ENCODE measurements at regions not wholly inside any gene's neighbourhood (a gene's known extent, or its start where the extent isn't known, plus 50 kb on each side); places are given as distances from the start of the nearest gene placed in this dataset.
"Not testable (repeated sequence)": the region's sequence is repeated elsewhere in the genome, so short reads cannot be mapped to it uniquely, and the experiment has no call there.

DNA sequence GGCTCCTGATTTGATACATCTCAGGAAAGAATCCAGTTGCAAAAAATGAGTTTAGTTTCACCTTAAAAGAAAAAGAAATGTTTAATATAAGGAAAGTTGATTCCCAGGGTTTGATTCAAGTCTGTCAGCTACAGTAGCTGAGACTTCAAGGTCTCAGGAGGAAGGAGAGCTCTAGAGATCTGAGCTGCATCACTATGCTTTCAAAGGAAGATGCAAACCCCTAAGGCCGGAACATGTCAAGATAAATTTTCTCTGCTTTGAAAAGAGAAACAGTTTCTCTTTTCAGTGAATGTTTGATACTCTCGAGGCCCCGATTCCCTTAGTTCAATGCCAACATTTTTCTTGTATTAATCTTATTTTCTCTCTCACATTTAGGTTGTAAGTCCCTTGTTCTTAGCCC, 128.6 kb downstream of the RGPD3 start:
- no peak for DNase-seq (ENCODE audit: low spot score)

DNA sequence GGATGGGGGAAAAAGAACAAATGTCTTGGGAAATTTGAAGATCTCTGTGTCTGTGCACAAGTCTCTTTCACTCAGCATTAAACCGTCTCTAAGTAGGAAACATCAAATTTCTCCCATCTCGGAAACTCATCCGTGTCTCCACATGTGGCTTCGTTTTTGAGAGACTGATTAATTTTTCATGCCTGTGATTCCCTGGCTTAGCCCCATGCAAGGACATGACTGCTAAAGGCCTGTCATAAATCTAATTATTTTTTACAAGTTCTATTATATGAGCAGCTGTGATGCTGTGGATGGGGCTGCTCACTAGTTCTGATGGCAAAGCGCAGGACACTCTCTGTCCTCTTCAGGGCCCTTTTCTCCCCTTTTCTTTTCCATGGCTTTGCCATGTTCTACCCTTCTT, 129.1 kb downstream of the RGPD3 start:
- no peak for DNase-seq (ENCODE audit: low spot score)

DNA sequence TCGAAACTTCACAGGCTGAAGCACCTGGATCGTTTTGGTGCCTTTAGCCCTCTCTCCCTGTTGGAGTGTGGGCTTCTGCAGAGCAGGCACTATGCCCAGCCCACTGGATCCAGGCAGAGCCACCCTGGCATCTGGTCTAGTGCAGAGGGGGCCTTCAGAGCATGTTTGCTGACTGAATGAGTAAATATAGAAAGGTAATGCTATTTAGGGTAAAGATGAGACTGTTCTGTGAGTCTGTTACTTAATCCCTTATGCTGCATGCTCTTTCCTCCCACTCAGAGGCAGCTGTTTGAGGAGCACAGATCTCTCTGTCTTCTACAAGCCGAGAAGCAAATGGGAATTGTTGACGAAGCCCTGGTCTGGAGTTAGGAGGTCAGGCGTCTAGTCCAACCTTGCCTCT, 130.2 kb downstream of the RGPD3 start:
- DNase-seq (ENCODE audit: low spot score), result no peak

DNA sequence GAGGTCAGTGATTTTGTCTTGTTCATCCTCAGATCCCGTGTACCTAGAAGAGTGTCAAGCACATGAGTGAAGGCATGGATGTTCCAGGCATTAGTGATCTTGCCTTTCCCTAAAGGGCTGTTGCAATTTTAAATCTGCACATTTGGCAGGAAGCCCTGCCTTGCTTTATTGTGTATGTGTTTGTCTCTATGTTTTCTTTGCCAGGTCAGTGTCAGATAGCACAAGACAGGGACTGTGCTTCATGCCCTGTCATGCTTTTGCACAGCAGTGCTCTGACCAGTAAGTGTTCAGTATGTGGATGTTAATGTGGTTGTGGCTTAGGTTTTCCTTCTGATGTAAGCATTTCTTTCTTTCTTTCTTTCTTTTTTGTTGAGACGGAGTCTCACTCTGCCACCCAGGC, 131.5 kb downstream of the RGPD3 start:
- DNase-seq (ENCODE audit: low spot score), result no peak

DNA sequence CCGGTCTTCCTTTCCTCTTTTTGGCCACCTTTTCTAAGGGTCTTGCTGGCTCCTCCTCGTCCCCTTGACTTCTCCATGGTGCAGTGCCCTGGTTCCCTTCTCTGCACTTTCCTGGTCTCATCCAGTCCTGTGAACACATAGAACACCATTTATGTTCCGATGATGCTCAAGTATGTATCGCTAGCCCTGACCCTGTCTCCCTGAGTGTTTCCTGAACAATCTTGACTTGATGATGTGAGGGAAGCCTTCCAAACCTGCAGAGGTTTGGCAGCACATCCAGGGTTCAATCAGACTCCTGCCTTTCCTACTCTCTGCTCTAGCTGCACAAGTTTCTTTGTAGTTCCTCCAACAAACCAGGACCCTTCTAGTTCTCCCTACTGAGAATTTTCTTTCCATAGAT, 132.1 kb downstream of the RGPD3 start:
- DNase-seq (ENCODE audit: low spot score), result no peak

DNA sequence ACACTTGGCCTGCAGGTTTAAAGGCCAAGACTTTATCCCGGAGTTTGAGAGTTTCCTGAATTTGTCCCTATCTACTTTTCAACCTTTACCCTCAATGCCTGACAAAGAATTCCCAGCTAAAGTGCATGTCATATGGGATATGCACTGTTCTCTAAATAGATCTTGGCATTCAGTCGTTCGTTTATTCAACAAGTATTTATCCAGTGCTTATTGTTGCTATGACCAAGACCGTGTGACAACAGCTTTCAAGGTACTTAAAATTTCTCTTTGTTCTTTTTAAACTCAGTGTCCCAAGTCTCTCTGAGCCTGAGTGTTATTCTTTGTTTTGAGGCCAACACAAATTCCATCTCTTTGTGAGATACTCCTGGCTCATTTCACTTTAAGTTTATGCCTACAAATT, 133.4 kb downstream of the RGPD3 start:
- no peak for DNase-seq (ENCODE audit: low spot score)

DNA sequence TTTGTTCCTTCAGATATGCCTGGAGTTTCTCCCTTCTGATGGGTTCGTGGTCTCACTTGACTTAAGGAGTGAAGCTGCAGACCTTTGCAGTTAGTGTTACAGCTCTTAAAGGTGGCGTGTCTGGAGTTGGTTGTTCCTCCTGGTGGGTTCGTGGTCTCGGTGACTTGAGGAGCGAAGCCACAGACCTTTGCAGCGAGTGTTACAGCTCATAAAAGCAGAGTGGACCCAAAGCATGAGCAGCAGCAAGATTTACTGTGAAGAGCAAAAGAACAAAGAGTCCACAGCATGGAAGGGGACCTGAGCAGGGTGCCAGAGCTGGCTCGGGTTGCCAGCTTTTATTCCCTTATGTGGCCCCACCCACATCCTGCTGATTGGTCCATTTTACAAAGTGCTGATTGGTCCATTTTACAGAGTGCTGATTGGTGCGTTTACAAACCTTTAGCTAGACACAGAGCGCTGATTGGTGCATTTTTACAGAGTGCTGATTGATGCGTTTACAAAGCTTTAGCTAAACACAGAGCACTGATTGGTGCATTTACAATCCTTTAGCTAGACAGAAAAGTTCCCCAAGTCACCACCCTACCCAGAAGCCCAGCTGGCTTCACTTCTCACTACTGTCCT, 134.8 kb downstream of the RGPD3 start:
- DNase-seq (ENCODE audit: low spot score), result not testable (repeated sequence)

DNA sequence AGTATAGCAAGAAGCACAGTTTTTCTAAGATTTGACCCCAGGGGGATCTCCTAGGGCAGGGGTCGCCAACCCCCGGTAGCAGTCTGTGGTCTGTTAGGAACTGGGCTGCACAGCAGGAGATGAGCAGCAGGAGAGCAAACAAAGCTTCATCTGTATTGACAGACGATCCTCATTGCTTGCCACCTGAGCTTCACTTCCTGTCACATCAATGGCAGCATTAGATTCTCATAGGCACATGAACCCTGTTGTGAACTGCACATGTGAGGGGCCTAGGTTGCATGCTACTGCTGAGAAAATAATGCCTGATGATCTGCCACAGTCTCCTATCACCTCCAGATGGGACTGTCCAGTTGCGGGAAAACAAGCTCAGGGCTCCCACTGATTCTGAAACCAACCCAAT, 136.2 kb downstream of the RGPD3 start:
- DNase-seq (ENCODE audit: low spot score), result no peak

DNA sequence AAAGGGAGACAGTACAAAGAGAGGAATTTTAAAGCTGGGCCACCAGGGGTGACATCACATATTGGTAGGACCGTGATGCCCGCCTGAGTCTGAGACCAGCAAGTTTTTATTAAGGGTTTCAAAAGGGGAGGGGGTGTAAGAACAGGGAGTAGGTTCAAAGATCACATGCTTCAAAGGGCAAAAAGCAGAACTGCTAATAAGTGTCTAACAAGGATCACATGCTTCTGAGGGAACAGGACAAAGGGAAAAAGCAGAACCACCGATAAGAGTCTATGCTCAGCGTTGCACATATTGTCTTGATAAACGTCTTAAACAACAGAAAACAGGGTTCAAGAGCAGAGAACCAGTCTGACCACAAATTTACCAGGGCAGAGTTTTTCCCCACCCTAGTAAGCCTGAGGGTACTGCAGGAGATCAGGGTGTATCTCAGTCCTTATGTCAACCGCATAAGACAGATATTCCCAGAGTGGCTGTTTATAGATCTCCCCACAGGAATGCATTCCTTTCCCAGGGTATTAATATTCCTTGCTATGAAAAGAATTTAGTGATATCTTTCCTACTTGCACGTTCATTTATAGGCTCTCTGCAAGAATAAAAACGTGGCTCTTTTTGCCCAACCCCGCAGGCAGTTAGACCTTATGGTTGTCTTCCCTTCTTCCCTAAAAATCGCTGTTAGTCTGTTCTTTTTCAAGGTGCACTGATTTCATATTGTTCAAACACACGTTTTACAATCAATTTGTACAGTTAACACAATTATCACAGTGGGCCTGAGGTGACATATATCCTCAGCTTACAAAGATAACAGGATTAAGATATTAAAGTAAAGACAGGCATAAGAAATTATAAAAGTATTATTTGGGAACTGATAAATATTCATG, 136.5 kb upstream of the UXS1 start:
- DNase-seq (ENCODE audit: low spot score), result not testable (repeated sequence)

DNA sequence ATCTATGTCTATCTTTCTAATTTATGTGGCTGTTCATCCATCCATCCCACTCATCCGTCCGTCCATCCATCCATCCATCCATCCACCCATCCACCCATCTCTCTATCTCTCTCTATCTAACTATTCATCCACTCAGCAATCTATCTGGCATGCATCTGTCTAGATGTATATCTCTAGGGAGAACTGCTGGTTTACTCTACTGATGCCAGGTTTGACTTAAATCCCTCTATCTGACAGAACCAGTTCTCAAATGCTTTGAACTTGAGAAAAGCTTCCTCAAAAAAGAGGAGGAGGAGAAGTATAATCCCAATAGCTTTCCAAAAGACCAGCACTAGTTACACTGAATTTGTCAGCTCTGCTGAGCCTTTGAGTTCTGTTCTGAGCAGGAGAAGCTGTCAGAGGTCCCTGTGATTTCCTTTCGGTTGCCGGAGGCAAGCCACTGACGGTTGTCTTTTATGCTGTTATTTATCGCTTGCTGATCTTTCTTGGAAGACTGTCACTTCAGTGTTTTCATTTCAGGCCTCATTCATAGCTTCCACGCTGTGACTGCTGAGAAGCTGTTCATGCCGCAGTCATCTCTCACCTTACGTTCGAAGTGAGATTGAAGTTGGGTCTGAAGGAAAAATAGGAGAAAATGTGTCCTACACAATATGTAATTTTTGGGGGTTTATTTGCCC, 129.4 kb upstream of the UXS1 start:
- DNase-seq (ENCODE audit: low spot score), result no peak

DNA sequence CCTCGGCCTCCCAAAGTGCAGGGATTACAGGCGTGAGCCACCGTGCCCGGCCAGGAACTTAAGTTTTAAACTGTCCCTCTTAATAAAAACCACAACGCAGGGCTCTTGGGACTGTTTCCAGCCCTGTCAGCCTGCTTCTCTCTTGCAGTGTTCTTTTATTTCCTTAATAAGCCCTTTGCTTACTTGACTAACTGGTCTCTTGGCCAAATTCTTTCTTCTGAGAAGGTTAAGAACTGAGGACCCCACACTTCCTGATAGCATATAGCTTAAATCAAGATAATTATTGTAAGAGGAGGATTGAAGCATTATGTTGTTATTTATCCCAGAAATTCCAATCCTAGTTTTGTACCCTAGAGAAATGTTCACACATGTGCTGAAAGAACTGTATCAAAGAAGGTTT, 128.2 kb upstream of the UXS1 start:
- peak; percentile 21 for DNase-seq (ENCODE audit: low spot score)

DNA sequence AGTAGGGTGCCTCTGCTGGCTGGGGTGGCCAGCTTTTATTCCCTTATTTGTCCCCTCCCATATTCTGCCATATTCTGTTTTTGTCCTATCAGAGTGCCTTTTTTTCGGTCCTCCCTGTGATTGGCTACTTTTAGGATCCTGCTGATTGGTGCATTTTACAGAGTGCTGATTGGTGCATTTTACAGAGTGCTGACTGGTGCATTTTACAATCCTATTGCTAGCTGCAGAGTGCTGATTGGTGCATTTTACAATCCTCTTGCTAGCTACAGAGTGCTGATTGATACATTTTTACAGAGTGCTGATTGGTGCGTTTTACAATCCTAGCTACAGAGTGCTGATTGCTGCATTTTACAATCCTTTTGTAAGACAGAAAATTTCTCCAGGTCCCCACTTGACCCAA, 126.3 kb upstream of the UXS1 start:
- not testable (repeated sequence) for DNase-seq (ENCODE audit: low spot score)

DNA sequence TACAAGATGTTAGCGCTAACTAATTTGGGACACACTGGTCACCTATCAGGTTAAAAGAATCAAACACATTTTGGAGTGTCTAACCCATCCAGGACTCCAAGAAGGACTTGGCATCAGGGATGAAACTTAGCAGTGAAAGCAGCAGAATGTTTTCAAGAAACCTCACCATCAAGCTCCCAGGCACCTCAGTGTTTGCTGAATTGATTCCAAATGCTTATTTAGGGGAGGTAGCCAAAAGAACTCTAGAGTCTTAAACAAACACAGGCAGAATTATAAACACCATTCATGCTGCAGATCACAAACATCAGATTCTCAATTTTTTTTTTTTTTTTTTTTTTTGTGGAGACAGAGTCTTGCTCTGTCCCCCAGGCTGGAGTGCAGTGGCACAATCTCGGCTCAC, 122.8 kb upstream of the UXS1 start:
- DNase-seq (ENCODE audit: low spot score), result no peak

DNA sequence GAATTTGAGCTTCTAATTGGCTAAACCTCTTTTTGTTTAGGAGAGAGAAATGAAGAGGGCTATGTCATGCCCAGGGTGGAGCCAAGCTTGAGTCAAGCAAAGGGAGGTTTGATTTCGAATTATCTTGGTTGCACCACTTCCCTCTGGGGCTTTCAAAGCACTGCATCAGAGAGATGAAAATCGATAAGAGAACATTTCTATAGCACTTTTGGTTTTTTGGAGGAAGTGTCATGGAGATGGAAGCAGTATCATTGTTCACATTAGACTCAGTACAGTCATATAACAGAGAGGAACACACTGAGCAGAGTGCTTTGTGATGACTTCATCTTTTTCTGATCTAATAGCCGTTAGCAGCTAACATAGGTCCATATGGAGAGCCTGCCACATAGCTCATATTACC, 120.3 kb upstream of the UXS1 start:
- no peak for DNase-seq (ENCODE audit: low spot score)

DNA sequence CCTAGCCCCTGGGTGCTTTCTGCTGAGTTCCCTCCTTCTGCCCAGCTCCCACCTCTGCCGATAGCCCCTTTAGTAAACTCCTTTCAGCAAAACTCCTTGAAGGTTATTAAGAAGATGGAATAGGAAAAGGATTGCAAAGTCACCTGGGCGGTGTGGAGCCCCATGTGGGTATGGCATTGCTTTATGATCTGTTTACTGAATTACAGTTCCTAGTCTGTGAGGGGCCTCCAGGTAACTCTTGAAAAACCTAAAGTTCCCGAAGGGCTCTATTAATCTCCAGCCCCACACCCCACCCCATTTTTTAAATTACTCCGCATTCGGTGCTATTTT, 116.9 kb upstream of the UXS1 start:
- no peak for DNase-seq (ENCODE audit: low spot score)

DNA sequence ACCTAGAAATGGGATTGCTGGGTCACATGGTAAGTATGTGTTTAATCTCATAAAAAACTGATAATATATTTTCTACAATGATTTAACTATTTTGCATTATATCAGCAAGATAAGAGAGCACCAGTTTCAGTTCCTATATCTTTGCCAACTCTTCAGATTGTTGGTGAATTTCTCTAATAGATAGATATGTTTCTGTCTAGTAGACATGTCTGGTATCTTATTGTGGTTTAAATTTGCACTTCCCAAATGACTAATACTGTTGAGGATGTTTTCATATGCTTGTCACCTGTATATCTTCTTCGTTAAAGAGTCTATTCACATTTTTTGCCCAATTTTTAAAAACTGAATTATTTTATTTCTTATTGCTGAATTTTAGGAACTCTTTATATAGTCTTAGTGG, 113.8 kb upstream of the UXS1 start:
- DNase-seq (ENCODE audit: low spot score), result no peak

DNA sequence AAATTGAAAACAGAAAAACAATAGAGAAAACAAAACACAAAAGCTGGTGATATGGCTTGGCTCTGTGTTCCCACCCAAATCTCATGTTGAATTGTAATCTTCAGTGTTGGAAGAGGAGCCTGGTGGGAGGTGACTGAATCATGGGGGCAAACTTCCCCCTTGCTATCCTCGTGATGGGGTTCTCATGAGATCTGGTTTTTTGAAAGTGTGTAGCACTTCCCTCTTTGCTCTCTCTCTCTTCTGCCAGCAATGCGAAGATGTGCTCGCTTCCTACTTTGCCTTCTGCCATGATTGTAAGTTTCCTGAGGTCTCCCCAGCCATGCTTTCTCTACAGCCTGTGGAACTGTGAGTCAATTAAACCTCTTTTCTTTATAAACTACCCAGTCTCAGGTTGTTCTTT, 112.3 kb upstream of the UXS1 start:
- DNase-seq (ENCODE audit: low spot score), result no peak

DNA sequence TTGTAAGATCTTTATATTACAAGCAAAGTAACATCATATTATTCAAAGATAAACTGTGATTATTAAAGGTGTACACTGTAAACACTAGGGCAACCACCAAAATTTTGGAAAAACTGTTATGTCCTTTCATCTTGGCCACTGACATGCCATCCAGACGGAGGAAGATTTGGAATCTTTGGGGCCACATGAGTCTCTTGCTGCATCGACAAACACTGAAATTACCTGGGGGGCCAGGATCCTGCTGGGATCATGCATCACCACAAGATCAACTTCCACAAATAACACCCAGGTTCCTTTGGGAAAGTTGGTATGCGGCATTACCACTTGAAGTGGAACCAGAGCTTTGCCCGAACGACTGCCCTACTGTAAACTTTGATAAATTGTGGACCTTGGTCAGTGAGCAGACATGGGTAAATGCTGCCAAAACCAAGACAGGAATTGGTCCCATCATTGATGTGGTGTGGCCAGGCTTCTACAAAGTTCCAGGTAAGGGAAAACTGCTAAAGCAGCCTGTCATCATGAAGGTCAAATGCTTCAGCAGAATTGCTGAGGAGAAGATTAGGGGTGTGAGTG, 110.6 kb upstream of the UXS1 start:
- DNase-seq (ENCODE audit: low spot score), result no peak

DNA sequence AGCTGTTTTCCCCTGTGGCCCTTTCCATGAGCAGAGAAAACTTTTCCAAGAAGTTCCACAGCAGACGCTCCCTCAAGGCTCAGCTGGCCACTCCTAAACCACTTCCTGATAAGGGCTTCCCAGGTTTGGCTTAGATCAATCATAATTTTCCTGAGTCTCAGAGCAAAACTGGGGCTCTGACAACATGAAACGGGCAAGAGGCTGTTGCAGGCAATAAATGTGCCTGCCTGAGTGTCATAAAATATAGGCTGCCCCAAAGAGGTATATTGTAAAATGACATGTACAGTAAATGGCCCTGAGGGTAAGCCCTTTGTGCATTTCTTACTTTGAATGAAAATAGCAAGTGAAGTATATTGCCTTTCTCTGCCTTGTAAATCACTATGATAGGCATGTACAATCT, 105.6 kb upstream of the UXS1 start:
- no peak for DNase-seq (ENCODE audit: low spot score)

DNA sequence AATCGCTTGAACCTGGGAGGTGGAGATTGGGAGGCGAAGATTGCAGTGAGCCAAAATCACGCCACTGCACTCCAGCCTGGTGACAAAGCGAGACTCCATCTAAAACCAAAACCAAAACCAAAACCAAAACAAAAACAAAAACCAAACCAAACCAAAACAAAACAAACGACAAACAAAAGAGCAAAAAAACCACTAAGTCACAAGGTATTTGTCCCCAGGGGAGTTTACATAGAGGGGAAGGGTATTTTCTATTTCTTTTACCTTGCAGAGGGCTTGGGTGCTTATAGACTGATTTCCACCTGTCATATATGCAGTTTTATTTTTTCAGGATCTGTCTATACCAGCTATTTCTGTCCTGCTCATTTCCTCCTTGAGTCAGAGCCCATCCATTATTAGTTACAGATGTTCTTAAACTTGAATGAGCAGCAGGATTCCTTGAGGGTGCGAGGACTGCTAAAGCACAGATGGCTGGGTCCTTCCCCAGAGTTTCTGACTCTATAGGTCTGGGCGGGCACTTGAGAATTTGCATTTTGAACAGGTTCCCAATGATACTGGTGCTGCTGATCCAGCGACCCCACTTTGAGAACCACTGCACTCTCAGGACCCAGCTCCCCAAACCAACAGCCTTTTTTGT, 102.2 kb upstream of the UXS1 start:
- no peak for DNase-seq (ENCODE audit: low spot score)

DNA sequence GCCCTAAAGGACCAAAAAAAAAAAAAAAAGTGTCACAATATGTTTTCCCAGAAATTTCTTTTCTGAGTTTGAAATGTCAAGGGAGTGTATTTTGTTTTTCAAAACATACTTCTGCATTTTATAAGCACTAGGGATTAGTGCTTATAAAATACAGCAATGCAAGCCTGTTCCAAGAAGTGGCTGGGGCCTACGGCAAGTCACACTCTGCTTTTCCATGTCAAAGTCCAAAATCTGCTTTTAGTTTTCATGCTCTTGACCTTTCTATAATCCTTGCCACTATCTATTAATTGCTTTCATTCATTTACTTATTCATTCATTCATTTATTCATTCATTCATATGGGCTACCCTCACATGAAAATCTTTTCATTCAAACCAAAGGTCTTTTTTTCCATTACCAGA, 100.1 kb upstream of the UXS1 start:
- no peak for DNase-seq (ENCODE audit: low spot score)

DNA sequence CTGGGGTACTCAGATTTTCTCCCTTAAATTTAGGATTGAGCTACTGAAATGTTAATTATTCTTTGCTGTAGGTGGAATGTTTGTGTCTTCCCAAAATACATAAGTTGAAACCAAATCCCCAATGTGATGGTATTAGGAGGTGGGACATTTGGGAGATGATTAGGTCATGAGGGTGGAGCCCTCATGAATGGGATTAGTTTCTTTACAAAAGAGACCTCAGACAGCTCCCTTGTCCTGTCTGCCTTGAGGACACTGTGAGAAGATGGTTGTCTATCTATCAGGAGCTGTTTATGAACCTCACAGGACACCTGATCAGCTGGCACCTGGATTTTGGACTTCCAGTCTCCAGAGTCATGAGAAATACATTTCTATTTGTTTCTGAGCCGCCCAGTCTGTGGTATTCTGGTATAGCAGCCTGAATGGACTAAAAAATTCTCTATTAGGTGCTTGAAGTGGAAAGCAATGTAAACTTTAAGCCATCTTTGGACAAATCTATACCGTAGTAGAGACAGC, 99.2 kb upstream of the UXS1 start:
- no peak for DNase-seq (ENCODE audit: low spot score)
